ENCODE measurements at regions not wholly inside any gene's neighbourhood (a gene's known extent, or its start where the extent isn't known, plus 50 kb on each side); places are given as distances from the start of the nearest gene placed in this dataset.

DNA sequence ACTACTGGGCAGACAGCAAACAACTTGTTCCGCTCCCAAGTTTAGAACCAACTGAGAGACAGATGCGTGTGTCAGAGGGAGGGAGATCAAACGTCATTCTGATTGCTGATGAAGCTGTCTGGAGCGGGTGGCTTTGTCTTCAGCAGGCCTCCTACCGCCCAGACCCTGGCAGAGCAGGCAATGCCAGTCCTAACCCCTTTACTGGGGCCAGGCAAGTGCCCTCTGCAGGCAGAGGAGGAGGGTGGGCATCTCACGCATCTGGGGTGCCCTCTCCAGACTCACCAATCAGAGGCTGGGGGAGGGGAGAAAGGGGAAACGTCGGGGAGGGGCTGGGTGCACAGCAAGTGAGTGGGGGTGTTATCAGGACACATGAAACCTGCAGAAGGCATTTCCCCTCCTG is 126.6 kb downstream of the ACTL8 start:
- Histone ChIP-seq H3K27ac (ENCODE audit: insufficient read length, low read depth, low read length) (no peak overlapping the region), H4K8ac (replicated peaks; ENCODE audit: insufficient read length, low read depth, low read length) (no peak overlapping the region), H3K4me2 (ENCODE audit: insufficient read depth, insufficient read length, low read length) (no peak overlapping the region), H2BK20ac (ENCODE audit: low read depth, low read length, poor library complexity, severe bottlenecking) (no peak overlapping the region), H3K56ac (ENCODE audit: insufficient read length, low read depth, low read length) (no peak overlapping the region), H3K23me2 (ENCODE audit: insufficient read length, low read depth, low read length, poor library complexity, severe bottlenecking) (no peaks in the 10 kb centered on the region), H4K5ac (ENCODE audit: insufficient read length, low read depth, low read length) (no peak overlapping the region), H2BK120ac (ENCODE audit: low read depth, low read length, poor library complexity, severe bottlenecking) (no peak overlapping the region), H2BK12ac (ENCODE audit: insufficient read length, low read depth, low read length) (no peak overlapping the region), H3K9me3 (ENCODE audit: control insufficient read depth, low read depth, low read length) (no peaks in the 10 kb centered on the region), H3K18ac (ENCODE audit: insufficient read length, low read depth, low read length) (no peak overlapping the region), H3K4me1 (ENCODE audit: insufficient read depth, low read length) (no peaks in the 10 kb centered on the region), H3K23ac (ENCODE audit: insufficient read length, low read depth, low read length) (no peak overlapping the region), H3K27me3 (ENCODE audit: insufficient read depth, low read length) (no peaks in the 10 kb centered on the region), H3K9ac (ENCODE audit: extremely low read depth, insufficient read length, low read length) (no peak overlapping the region), H4K20me1 (ENCODE audit: control insufficient read depth, insufficient read depth, insufficient read length) (no peaks in the 10 kb centered on the region), H2BK15ac (ENCODE audit: low read depth, low read length) (no peak overlapping the region), H2BK5ac (ENCODE audit: insufficient read length, low read length) (no peak overlapping the region), H3K79me2 (ENCODE audit: insufficient read depth, low read length) (no peaks in the 10 kb centered on the region), H3K4ac (ENCODE audit: low read depth, low read length) (no peak overlapping the region), H3K79me1 (ENCODE audit: insufficient read depth, low read depth, low read length, poor library complexity, severe bottlenecking) (no peaks in the 10 kb centered on the region), H2AK5ac (ENCODE audit: insufficient read length, low read length) (no peak overlapping the region), H3T11ph (ENCODE audit: low read length) (no peak overlapping the region), H3K14ac (ENCODE audit: insufficient read depth, low read length) (no peak overlapping the region), H2AFZ (ENCODE audit: low read length) (no peak overlapping the region), H4K91ac (ENCODE audit: insufficient read length, low read depth, low read length) (no peak overlapping the region)
- Mint-ChIP-seq H3K9me3 (no peaks in the 10 kb centered on the region), H3K4me3 (no peak overlapping the region), H3K27me3 (ENCODE audit: low read depth) (peaks cover 30% of the 10 kb centered on the region), H3K27ac (no peak overlapping the region; a peak in 1 of 7 replicates), H3K36me3 (ENCODE audit: insufficient read depth in 1 of 3, low read depth in 3 of 3) (peaks cover 0 to under 1% (median 0%) of the 10 kb centered on the region in 3 experiments; a peak in 1 of 7 replicates), H3K4me1 (peaks cover 0 to 5% of the 10 kb centered on the region in 2 experiments; a peak in 1 of 4 replicates)
- WGBS (ENCODE audit: extremely low coverage, insufficient read length, low lambda C conversion rate): no CpG with 5 or more reads among the region's 8 CpGs
- TF ChIP-seq, protein P1, sequence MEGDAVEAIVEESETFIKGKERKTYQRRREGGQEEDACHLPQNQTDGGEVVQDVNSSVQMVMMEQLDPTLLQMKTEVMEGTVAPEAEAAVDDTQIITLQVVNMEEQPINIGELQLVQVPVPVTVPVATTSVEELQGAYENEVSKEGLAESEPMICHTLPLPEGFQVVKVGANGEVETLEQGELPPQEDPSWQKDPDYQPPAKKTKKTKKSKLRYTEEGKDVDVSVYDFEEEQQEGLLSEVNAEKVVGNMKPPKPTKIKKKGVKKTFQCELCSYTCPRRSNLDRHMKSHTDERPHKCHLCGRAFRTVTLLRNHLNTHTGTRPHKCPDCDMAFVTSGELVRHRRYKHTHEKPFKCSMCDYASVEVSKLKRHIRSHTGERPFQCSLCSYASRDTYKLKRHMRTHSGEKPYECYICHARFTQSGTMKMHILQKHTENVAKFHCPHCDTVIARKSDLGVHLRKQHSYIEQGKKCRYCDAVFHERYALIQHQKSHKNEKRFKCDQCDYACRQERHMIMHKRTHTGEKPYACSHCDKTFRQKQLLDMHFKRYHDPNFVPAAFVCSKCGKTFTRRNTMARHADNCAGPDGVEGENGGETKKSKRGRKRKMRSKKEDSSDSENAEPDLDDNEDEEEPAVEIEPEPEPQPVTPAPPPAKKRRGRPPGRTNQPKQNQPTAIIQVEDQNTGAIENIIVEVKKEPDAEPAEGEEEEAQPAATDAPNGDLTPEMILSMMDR (conservative IDR thresholded peaks at IDR 0.05): peak; percentile 25; the same call in 1 of the 3 replicates
- no peak for DNase-seq

Data from H9 (cell line).